GM12878 (cell line): ENCODE measurements at regions not wholly inside any gene's neighbourhood (a gene's known extent, or its start where the extent isn't known, plus 50 kb on each side); places are given as distances from the start of the nearest gene placed in this dataset.

Experiments used
- ATAC-seq: fragments of 200-7000 bp; cut with Tn5 transposase; 3 replicates; pipeline ENCODE4 v1.9.1; 2020; ENCODE audit warnings: mild to moderate bottlenecking, moderate library complexity
- BruUV-seq: library from RNA; stranded (reverse); fragments of 400-500 nt; replicated peaks from 2 replicates; lab custom pipeline; 2021; lab: Mats Ljungman, UMichigan
- CTCF ChIA-PET: fragments of 300-600 bp; sonication (Branson Sonifier 250); formaldehyde crosslinking; extraction: SDS; loops from one replicate; lab custom pipeline; 2021; ENCODE audit warnings: inconsistent platforms; lab: Yijun Ruan, JAX
- POLR2A ChIA-PET: fragments of 350-600 bp; formaldehyde crosslinking; extraction: SDS; loops from one replicate; lab custom pipeline; 2021; ENCODE audit warnings: inconsistent platforms; lab: Charles Lee
- RAD21 ChIA-PET: fragments of 300-600 bp; sonication (Branson Sonifier 250); formaldehyde crosslinking; loops from one replicate; lab custom pipeline; 2023; ENCODE audit warnings: antibody characterized with exemption; ENCODE audit not compliant: unreplicated experiment; lab: Charles Lee
- SMC1A ChIA-PET: fragments of 300-600 bp; sonication (Branson Sonifier 250); formaldehyde crosslinking; loops from one replicate; lab custom pipeline; 2023; ENCODE audit not compliant: unreplicated experiment, uncharacterized antibody; lab: Charles Lee
- DNase-seq: peaks from one replicate; pipeline ENCODE4 v3.0.0-alpha.2; 2011; ENCODE audit warnings: low read depth, low spot score
- FAIRE-seq: peaks from 3 replicates; lab custom pipeline; 2011; peaks lifted over from hg19 to GRCh38; lab: Jason Lieb, UNC
- H2AFZ ChIP-seq: 2 replicates; pipeline ENCODE4 v1.6.0; 2011; ENCODE audit warnings: low read depth, low read length, control low read depth; ENCODE audit not compliant: control insufficient read depth
- H3K27ac ChIP-seq: 2 replicates; pipeline ENCODE4 v1.5.1; 2011; ENCODE audit warnings: control low read depth; ENCODE audit not compliant: control insufficient read depth, insufficient read depth
- H3K27me3 ChIP-seq, 2 experiments: replicated peaks in 1 of 2; 2 replicates each; pipeline versions ENCODE4 v1.6.0 to v1.6.1; 2011; ENCODE audit warnings: low read length in 1 of 2; ENCODE audit not compliant: control insufficient read depth in 2 of 2, insufficient read depth in 2 of 2
- H3K36me3 ChIP-seq, 2 experiments: 2 replicates each; pipeline ENCODE4 v1.5.1; 2011; ENCODE audit warnings: low read length in 1 of 2; ENCODE audit not compliant: control insufficient read depth in 2 of 2, insufficient read depth in 2 of 2
- H3K4me1 ChIP-seq: 2 replicates; pipeline ENCODE4 v1.6.1; 2011; ENCODE audit warnings: mild to moderate bottlenecking, low read length, moderate library complexity, mixed read lengths; ENCODE audit not compliant: control insufficient read depth, insufficient read depth
- H3K4me2 ChIP-seq: 2 replicates; pipeline ENCODE4 v1.6.0; 2011; ENCODE audit warnings: control low read depth; ENCODE audit not compliant: control insufficient read depth, insufficient read depth
- H3K4me3 ChIP-seq: fragments of 200-600 bp; sonication (generic); 2 replicates; pipeline ENCODE4 v1.5.1; 2016
- H3K79me2 ChIP-seq: 2 replicates; pipeline ENCODE4 v1.6.0; 2011; ENCODE audit warnings: low read length; ENCODE audit not compliant: control insufficient read depth, insufficient read depth
- H3K9ac ChIP-seq: 2 replicates; pipeline ENCODE4 v1.8.0; 2011; ENCODE audit warnings: low read length, control low read depth, mixed read lengths; ENCODE audit not compliant: control insufficient read depth, insufficient read depth
- H3K9me3 ChIP-seq: replicated peaks from 3 replicates; pipeline ENCODE4 v1.5.1; 2011; ENCODE audit warnings: mild to moderate bottlenecking, low read length; ENCODE audit not compliant: control insufficient read depth, insufficient read depth
- H4K20me1 ChIP-seq: 2 replicates; pipeline ENCODE4 v1.6.0; 2011; ENCODE audit not compliant: control insufficient read depth, insufficient read depth
- ATF2 ChIP-seq: IDR thresholded peaks from 2 replicates; pipeline ENCODE4 v1.6.1; 2012; ENCODE audit warnings: low read length, inconsistent platforms
- BMI1 ChIP-seq: fragments of 450-650 bp; IDR thresholded peaks from 2 replicates; pipeline ENCODE4 v1.6.1; 2016; ENCODE audit warnings: mild to moderate bottlenecking, moderate library complexity, borderline replicate concordance
- CBFB ChIP-seq: IDR thresholded peaks from 2 replicates; pipeline ENCODE4 v1.6.1; 2016; ENCODE audit warnings: antibody characterized with exemption, low read depth
- ELK1 ChIP-seq: IDR thresholded peaks from 2 replicates; pipeline ENCODE4 v1.6.1; 2012; ENCODE audit warnings: low read depth, low read length, improper control_type of control experiment
- IKZF1 ChIP-seq: fragments of 450-650 bp; conservative IDR thresholded peaks from 2 replicates; pipeline ENCODE4 v1.6.1; 2017; ENCODE audit warnings: antibody characterized with exemption, mild to moderate bottlenecking
- JUNB ChIP-seq: IDR thresholded peaks from 2 replicates; pipeline ENCODE4 v1.6.1; 2016; ENCODE audit warnings: antibody characterized with exemption, mild to moderate bottlenecking
- MYB ChIP-seq: fragments of 150-350 bp; IDR thresholded peaks from 2 replicates; pipeline ENCODE4 v1.6.1; 2014; ENCODE audit warnings: mild to moderate bottlenecking, low read depth, low read length, borderline replicate concordance
- SMC3 ChIP-seq: IDR thresholded peaks from 2 replicates; pipeline ENCODE4 v1.6.1; 2011; ENCODE audit warnings: low read length, improper control_type of control experiment, borderline replicate concordance
- TAF1 ChIP-seq: IDR thresholded peaks from 2 replicates; pipeline ENCODE4 v1.6.1; 2011; ENCODE audit warnings: mild to moderate bottlenecking, low read depth, low read length, borderline replicate concordance
- ZNF622 ChIP-seq: fragments of 450-650 bp; IDR thresholded peaks from 2 replicates; pipeline ENCODE4 v1.6.1; 2017; ENCODE audit warnings: mild to moderate bottlenecking, inconsistent platforms
- WGBS: methylation state at CpG from one replicate; pipeline ENCODE4 v1.1.6; 2016; ENCODE audit warnings: low lambda C conversion rate; ENCODE audit not compliant: insufficient replicate concordance, insufficient coverage; ENCODE audit errors: missing lambda C conversion rate; 5-methylcytosine and 5-hydroxymethylcytosine counted together
- in situ Hi-C: fragments of 300-500 bp; cut with MboI; formaldehyde crosslinking; loops from 9 replicates; pipeline ENCODE4 v1.14.3; 2018; ENCODE audit warnings: mixed read lengths
- intact Hi-C: fragments of 100-400 bp; cut with micrococcal nuclease; formaldehyde crosslinking; loops from one replicate; pipeline ENCODE4 v1.14.2; 2022; ENCODE audit not compliant: unreplicated experiment
- TF ChIP-seq, protein P1 (sequence below): fragments of 450-650 bp; IDR thresholded peaks from 2 replicates; pipeline ENCODE4 v1.6.1; 2016; ENCODE audit warnings: mild to moderate bottlenecking, moderate library complexity, borderline replicate concordance

DNA sequence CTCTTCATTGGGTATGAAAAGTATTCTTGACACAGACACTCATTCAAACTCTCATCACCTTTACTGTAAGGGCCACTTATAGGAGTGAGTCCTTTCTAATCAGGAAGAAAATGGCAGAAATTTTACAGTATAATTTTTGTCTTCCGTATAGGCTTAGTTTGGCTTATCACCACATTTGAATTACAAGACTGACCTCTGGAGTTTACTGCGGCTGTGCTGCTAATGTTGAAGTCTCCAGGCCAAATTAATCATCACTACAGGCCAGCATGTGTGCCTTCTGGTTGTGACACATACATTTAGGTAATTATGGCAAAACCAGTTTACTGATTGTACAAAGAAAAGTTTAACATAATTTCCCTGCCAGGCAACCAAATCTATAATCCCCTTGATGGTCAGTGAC, 753.6 kb upstream of the GCFC2 start:
- intact Hi-C loops (loop anchor here (2.0 to 5.0 kb wide), 2 partner anchors 266 to 677 kb away; no protein-coding TSS in a partner anchor), in situ Hi-C loops (no loop called here)
- 72% methylated on average over 2 of the region's 2 CpGs for WGBS
- DNase-seq: no peak
- H3K27ac ChIP-seq: no peak overlapping the region
- no peaks in the 10 kb centered on the region for H3K36me3 ChIP-seq
- TF ChIP-seq ATF2 (no peak), SMC3 (peak; percentile 36; the same call in 1 of the 2 replicates)
- TF ChIP-seq, all 136 proteins: peak for 1
- Histone ChIP-seq H3K4me1 (no peaks in the 10 kb centered on the region), H3K4me2 (no peak overlapping the region), H3K4me3 (no peak overlapping the region), H3K27me3 (no peaks in the 10 kb centered on the region), H3K9ac (no peak overlapping the region), H3K9me3 (no peaks in the 10 kb centered on the region), H4K20me1 (no peaks in the 10 kb centered on the region), H3K79me2 (no peaks in the 10 kb centered on the region), H2AFZ (no peak overlapping the region)
- ChIA-PET CTCF (no interaction called here), RAD21 (no interaction called here), POLR2A (no interaction called here), SMC1A (interaction anchor here (1.1 kb wide), 1 partner anchor 135 kb away, joined by 5 read pairs; no protein-coding TSS in a partner anchor)
- BruUV-seq: no TSS peak
- ATAC-seq: peak; percentile 61
- no peak for FAIRE-seq

GRCh38 chr2:76461431-76461830, 750.7 kb upstream of the GCFC2 start:
- H3K27ac ChIP-seq: no peak overlapping the region
- no peaks in the 10 kb centered on the region for H3K4me1 ChIP-seq
- FAIRE-seq (no peak), DNase-seq (no peak), ATAC-seq (no peak)
- no TSS peak for BruUV-seq
- TF ChIP-seq ELK1 (no peak), ZNF622 (no peak), CBFB (no peak), BMI1 (no peak), IKZF1 (no peak), MYB (no peak), JUNB (no peak), TAF1 (no peak)
- TF ChIP-seq, protein P1, sequence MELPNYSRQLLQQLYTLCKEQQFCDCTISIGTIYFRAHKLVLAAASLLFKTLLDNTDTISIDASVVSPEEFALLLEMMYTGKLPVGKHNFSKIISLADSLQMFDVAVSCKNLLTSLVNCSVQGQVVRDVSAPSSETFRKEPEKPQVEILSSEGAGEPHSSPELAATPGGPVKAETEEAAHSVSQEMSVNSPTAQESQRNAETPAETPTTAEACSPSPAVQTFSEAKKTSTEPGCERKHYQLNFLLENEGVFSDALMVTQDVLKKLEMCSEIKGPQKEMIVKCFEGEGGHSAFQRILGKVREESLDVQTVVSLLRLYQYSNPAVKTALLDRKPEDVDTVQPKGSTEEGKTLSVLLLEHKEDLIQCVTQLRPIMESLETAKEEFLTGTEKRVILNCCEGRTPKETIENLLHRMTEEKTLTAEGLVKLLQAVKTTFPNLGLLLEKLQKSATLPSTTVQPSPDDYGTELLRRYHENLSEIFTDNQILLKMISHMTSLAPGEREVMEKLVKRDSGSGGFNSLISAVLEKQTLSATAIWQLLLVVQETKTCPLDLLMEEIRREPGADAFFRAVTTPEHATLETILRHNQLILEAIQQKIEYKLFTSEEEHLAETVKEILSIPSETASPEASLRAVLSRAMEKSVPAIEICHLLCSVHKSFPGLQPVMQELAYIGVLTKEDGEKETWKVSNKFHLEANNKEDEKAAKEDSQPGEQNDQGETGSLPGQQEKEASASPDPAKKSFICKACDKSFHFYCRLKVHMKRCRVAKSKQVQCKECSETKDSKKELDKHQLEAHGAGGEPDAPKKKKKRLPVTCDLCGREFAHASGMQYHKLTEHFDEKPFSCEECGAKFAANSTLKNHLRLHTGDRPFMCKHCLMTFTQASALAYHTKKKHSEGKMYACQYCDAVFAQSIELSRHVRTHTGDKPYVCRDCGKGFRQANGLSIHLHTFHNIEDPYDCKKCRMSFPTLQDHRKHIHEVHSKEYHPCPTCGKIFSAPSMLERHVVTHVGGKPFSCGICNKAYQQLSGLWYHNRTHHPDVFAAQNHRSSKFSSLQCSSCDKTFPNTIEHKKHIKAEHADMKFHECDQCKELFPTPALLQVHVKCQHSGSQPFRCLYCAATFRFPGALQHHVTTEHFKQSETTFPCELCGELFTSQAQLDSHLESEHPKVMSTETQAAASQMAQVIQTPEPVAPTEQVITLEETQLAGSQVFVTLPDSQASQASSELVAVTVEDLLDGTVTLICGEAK: no peak
- no peaks in the 10 kb centered on the region for H4K20me1 ChIP-seq
- ChIA-PET RAD21 (interaction anchor here (1.3 kb wide), 1 partner anchor 264 kb away, joined by 3 read pairs; no protein-coding TSS in a partner anchor), POLR2A (no interaction called here), SMC1A (interaction anchor here (0.9 kb wide), 1 partner anchor 264 kb away, joined by 3 read pairs; no protein-coding TSS in a partner anchor), CTCF (interaction anchor here (1.2 to 2.1 kb wide), 2 partner anchors 11 to 262 kb away, joined by 4 to 11 read pairs; no protein-coding TSS in a partner anchor)
- intact Hi-C loops: loop anchor here (5.0 kb wide), 1 partner anchor 674 kb away; no protein-coding TSS in a partner anchor
- in situ Hi-C loops: no loop called here
- H3K79me2 ChIP-seq: no peaks in the 10 kb centered on the region
- no peak overlapping the region for H3K4me3 ChIP-seq
- no peak overlapping the region for H3K9ac ChIP-seq
- no peaks in the 10 kb centered on the region for H3K27me3 ChIP-seq
- H3K9me3 ChIP-seq: no peaks in the 10 kb centered on the region
- no peak overlapping the region for H2AFZ ChIP-seq
- H3K4me2 ChIP-seq: no peak overlapping the region
- 3% methylated on average over 4 of the region's 4 CpGs for WGBS
- H3K36me3 ChIP-seq: no peaks in the 10 kb centered on the region
